Activated T-helper 1 cell treated with anti-CD3 and anti-CD28 coated beads, Interleukin-2, amount 50 U/mL, for 16 hours (primary cell): ENCODE measurements at regions not wholly inside any gene's neighbourhood (a gene's known extent, or its start where the extent isn't known, plus 50 kb on each side); places are given as distances from the start of the nearest gene placed in this dataset.
A peak's percentile ranks its signal among the peaks of the same experiment; 100 is the strongest.

Experiments
- DNase-seq, 2 donors: peaks; one replicate each; pipeline ENCODE4 v3.0.0-alpha.2; 2020; ENCODE audit warnings: low read depth in 1 of 2, low spot score in 1 of 2

- DNase-seq = peak; percentile 45 to 75
These were observed 58.6 kb upstream of the ZC4H2 start, which contains the start of gene ZC3H12B for GRCh38 chrX:65034668-65035445. Gene ZC3H12B (plus strand): TSS chrX:65034826.

- no peak for DNase-seq
These were observed 58.0 kb upstream of the ZC4H2 start for GRCh38 chrX:65034292-65034667.
